Tibial nerve (tissue), 4 donors: ENCODE measurements at regions not wholly inside any gene's neighbourhood (a gene's known extent, or its start where the extent isn't known, plus 50 kb on each side); places are given as distances from the start of the nearest gene placed in this dataset.
"Not testable (repeated sequence)": the region's sequence is repeated elsewhere in the genome, so short reads cannot be mapped to it uniquely, and the experiment has no call there.

Experiments used
- DNase-seq, 2 donors: peaks; one replicate each; pipeline ENCODE4 v3.0.0-alpha.2; 2019; ENCODE audit warnings: low spot score in 2 of 2
- H3K27ac ChIP-seq, 4 donors: fragments of 200-600 bp; sonication (generic) in 3 of 4; one replicate each; pipeline ENCODE4 v1.5.1; 2017 to 2019; ENCODE audit warnings: mild to moderate bottlenecking in 1 of 4
- H3K27me3 ChIP-seq, 2 donors: fragments of 200-600 bp; sonication (generic) in 1 of 2; one replicate each; pipeline versions ENCODE4 v1.5.1 to v1.6.0; 2017 to 2019
- H3K36me3 ChIP-seq, 3 donors: fragments of 200-600 bp; sonication (generic); one replicate each; pipeline ENCODE4 v1.5.1; 2018 to 2019
- H3K4me1 ChIP-seq, 4 donors: fragments of 200-600 bp; sonication (generic) in 3 of 4; one replicate each; pipeline ENCODE4 v1.5.1; 2017 to 2019
- H3K4me3 ChIP-seq, 4 donors: fragments of 200-600 bp; sonication (generic) in 3 of 4; one replicate each; pipeline ENCODE4 v1.5.1; 2017 to 2019; ENCODE audit warnings: mild to moderate bottlenecking in 1 of 4, moderate library complexity in 1 of 4
- H3K9me3 ChIP-seq, 4 donors: fragments of 200-600 bp; sonication (generic) in 3 of 4; one replicate each; pipeline ENCODE4 v1.5.1; 2017 to 2019
- CTCF ChIP-seq, 5 experiments: fragments of 200-600 bp in 3 of 5; fragments of 450-650 bp in 2 of 5; sonication (generic) in 3 of 5; IDR thresholded peaks; one replicate each; pipeline ENCODE4 v1.5.1; 2016 to 2019; ENCODE audit warnings: antibody characterized with exemption in 5 of 5, mild to moderate bottlenecking in 3 of 5, moderate library complexity in 2 of 5
- EP300 ChIP-seq, 2 donors: sonication (generic); formaldehyde crosslinking; IDR thresholded peaks; one replicate each; pipeline ENCODE4 v1.6.1; 2017; ENCODE audit warnings: antibody characterized with exemption in 2 of 2, mild to moderate bottlenecking in 1 of 2
- POLR2A ChIP-seq, 2 donors: fragments of 450-650 bp; IDR thresholded peaks; one replicate each; pipeline ENCODE4 v1.6.1; 2017; ENCODE audit warnings: antibody characterized with exemption in 2 of 2, mild to moderate bottlenecking in 2 of 2, moderate library complexity in 2 of 2
- WGBS, 2 donors: methylation state at CpG; one replicate each; pipeline ENCODE4 v1.1.5; 2018; 5-methylcytosine and 5-hydroxymethylcytosine counted together

GRCh38 chr5:93995126-93995621 is 253.8 kb upstream of the POU5F2 start:
- DNase-seq = no peak
- Histone ChIP-seq H3K9me3 (peaks cover 0 to under 1% (median 0%) of the 10 kb centered on the region in 4 donors), H3K36me3 (no peaks in the 10 kb centered on the region), H3K27ac (no peak overlapping the region), H3K4me1 (peaks cover 0 to 12% (median 0%) of the 10 kb centered on the region in 4 donors), H3K27me3 (no peaks in the 10 kb centered on the region), H3K4me3 (no peak overlapping the region)
- WGBS, 2 donors = 72 to 81% methylated on average over 3 of the region's 3 CpGs
- TF ChIP-seq CTCF (IDR thresholded peaks at IDR 0.05) (no peak), EP300 (IDR thresholded peaks at IDR 0.05) (no peak), POLR2A (IDR thresholded peaks at IDR 0.05) (no peak)

DNA sequence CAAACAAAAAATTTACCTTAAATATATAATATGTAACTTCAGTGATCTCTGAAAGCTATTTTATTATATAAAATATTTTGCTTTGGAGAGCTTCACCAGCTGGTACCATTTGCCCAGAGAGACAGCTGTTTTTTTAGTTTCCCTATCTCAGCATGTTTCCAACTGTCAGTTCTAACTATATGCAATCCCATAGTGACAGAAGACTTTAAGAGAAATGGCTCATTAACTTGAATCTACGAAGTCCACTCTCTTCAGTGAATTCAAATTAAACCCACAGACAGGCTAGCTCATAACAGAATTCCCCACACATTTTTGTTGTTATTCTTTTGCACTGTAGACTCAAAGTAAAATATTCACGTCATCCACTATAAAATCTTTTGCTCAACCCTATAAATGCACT is 251.8 kb upstream of the POU5F2 start:
- no peak overlapping the region for H3K27ac ChIP-seq
- no peaks in the 10 kb centered on the region for H3K9me3 ChIP-seq
- no peaks in the 10 kb centered on the region for H3K4me1 ChIP-seq
- DNase-seq = no peak
- TF ChIP-seq CTCF (IDR thresholded peaks at IDR 0.05) = no peak
- no peak for TF ChIP-seq POLR2A (IDR thresholded peaks at IDR 0.05)
- TF ChIP-seq EP300 (IDR thresholded peaks at IDR 0.05) = no peak
- no peaks in the 10 kb centered on the region for H3K36me3 ChIP-seq
- no peaks in the 10 kb centered on the region for H3K27me3 ChIP-seq
- H3K4me3 ChIP-seq = no peak overlapping the region
- WGBS, 2 donors = 72 to 90% methylated on average over 2 of the region's 2 CpGs

DNA sequence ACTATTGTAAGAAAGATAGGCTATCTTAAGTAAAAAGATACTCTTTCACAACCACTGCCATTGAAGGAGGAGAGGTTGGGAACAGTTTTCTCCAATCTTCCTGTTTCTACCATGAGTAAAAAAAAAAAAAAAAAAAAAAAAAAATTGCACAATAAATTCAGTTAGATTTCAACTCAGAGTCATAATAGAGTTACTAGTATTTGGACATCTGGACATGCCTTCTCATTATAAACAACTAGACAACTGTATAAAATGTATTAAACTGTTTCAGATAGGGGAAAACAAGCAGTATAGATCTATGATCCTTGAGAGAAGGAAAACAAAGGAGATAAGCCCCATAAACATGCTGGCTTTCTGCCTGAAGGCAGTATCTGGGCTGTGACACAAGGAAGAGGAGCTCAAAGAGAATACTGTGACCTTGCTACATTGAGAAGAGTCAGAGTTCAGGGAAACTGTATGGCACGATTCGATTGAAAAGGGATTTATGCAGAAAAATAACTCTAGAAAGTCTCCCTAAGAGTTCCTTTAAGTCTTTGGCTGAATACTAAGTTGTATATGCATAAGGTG is 249.2 kb upstream of the POU5F2 start:
- TF ChIP-seq POLR2A (IDR thresholded peaks at IDR 0.05) (no peak), EP300 (IDR thresholded peaks at IDR 0.05) (no peak), CTCF (IDR thresholded peaks at IDR 0.05) (no peak)
- Histone ChIP-seq H3K4me3 (no peak overlapping the region), H3K9me3 (peaks cover 0 to 6% (median 0%) of the 10 kb centered on the region in 4 donors), H3K27me3 (no peaks in the 10 kb centered on the region), H3K4me1 (no peaks in the 10 kb centered on the region), H3K27ac (no peak overlapping the region), H3K36me3 (peaks cover 0 to 9% (median 0%) of the 10 kb centered on the region in 3 donors)
- 32 to 48% methylated on average over 2 of the region's 2 CpGs for WGBS, 2 donors
- no peak for DNase-seq

- H3K4me1 ChIP-seq, H3K4me3 ChIP-seq, DNase-seq, H3K27me3 ChIP-seq, H3K9me3 ChIP-seq, H3K27ac ChIP-seq: not testable (repeated sequence)
- 94 to 100% methylated on average over 13 to 28 of the region's 45 CpGs for WGBS, 2 donors
- peaks cover 0 to 20% (median 4%) of the 10 kb centered on the region in 3 donors for H3K36me3 ChIP-seq
Observed at GRCh38 chr5:93985940-93986570, 244.7 kb upstream of the POU5F2 start.

DNA sequence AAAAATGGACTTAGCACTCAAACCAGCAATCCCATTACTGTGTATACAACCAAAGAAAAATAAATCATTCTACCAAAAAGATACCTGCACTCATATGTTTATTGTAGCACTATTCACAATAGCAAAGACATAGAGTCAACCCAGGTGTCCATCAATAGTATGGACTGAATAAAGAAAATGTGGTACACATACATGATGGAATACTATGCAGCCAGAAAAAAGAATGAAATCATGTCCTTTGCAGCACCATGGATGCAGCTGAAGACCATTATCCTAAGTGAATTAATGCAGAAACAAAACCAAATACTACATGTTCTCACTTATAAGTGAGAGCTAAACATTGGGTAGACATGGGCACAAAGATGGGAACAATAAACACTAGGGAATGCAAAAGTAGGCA is 236.8 kb upstream of the POU5F2 start:
- no peak for DNase-seq
- Histone ChIP-seq H3K9me3 (peaks cover 0 to 62% (median 22%) of the 10 kb centered on the region in 4 donors), H3K4me1 (no peaks in the 10 kb centered on the region), H3K36me3 (peaks cover 0 to 55% (median 4%) of the 10 kb centered on the region in 3 donors), H3K27me3 (no peaks in the 10 kb centered on the region), H3K27ac (no peak overlapping the region), H3K4me3 (no peak overlapping the region)
- TF ChIP-seq POLR2A (IDR thresholded peaks at IDR 0.05) (no peak), EP300 (IDR thresholded peaks at IDR 0.05) (no peak), CTCF (IDR thresholded peaks at IDR 0.05) (no peak)
